WERI-Rb-1 (cell line): ENCODE measurements at regions not wholly inside any gene's neighbourhood (a gene's known extent, or its start where the extent isn't known, plus 50 kb on each side); places are given as distances from the start of the nearest gene placed in this dataset.

Source experiments
- DNase-seq: peaks from one replicate; pipeline ENCODE4 v3.0.0-alpha.2; 2020
- H3K27ac ChIP-seq: fragments of 250-450 bp; sonication (Bioruptor Pico); 2 replicates; pipeline ENCODE4 v1.5.1; 2020; ENCODE audit warnings: mild to moderate bottlenecking, moderate library complexity
- H3K27me3 ChIP-seq: fragments of 250-450 bp; sonication (Bioruptor Pico); 2 replicates; pipeline ENCODE4 v1.5.1; 2021; ENCODE audit warnings: mild to moderate bottlenecking, low read depth, moderate library complexity; ENCODE audit not compliant: insufficient read depth, severe bottlenecking
- H3K36me3 ChIP-seq: fragments of 250-450 bp; sonication (Bioruptor Pico); 2 replicates; pipeline ENCODE4 v1.5.1; 2020; ENCODE audit warnings: mild to moderate bottlenecking, moderate library complexity
- H3K4me3 ChIP-seq: 2 replicates; pipeline ENCODE4 v1.5.1; 2011; ENCODE audit warnings: low read depth, mild to moderate bottlenecking, control low read depth, low read length
- H3K9me3 ChIP-seq: fragments of 250-450 bp; sonication (Bioruptor Pico); 2 replicates; pipeline ENCODE4 v1.5.1; 2021; ENCODE audit warnings: mild to moderate bottlenecking, moderate library complexity; ENCODE audit not compliant: severe bottlenecking
- TF ChIP-seq, protein P1 (sequence below): IDR thresholded peaks from 2 replicates; pipeline ENCODE4 v1.5.1; 2011; ENCODE audit warnings: low read depth, mild to moderate bottlenecking, control low read depth, inconsistent platforms, low read length

DNA sequence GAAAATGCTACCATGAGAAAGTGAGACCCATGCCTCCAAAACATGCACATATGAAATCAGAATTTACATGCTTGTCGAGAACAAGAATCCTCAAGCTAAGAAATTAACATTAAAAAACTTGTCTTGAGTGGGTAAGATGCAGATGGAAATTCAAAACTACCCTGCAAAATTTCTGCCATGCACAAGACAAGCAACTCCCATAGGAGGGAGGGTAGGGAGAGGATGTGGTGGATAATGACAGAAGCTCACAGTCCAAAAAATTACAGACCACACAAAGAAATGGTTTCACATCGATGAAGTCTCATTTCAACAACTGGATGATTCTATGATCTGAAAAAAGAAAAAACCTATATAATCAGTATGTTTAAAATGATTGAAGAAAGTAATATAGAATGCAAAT is 319.9 kb upstream of the PTGER4 start:
- H3K4me3 ChIP-seq = no peak overlapping the region
- no peak for DNase-seq
- no peaks in the 10 kb centered on the region for H3K9me3 ChIP-seq
- H3K27me3 ChIP-seq = no peaks in the 10 kb centered on the region
- TF ChIP-seq, protein P1, sequence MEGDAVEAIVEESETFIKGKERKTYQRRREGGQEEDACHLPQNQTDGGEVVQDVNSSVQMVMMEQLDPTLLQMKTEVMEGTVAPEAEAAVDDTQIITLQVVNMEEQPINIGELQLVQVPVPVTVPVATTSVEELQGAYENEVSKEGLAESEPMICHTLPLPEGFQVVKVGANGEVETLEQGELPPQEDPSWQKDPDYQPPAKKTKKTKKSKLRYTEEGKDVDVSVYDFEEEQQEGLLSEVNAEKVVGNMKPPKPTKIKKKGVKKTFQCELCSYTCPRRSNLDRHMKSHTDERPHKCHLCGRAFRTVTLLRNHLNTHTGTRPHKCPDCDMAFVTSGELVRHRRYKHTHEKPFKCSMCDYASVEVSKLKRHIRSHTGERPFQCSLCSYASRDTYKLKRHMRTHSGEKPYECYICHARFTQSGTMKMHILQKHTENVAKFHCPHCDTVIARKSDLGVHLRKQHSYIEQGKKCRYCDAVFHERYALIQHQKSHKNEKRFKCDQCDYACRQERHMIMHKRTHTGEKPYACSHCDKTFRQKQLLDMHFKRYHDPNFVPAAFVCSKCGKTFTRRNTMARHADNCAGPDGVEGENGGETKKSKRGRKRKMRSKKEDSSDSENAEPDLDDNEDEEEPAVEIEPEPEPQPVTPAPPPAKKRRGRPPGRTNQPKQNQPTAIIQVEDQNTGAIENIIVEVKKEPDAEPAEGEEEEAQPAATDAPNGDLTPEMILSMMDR = no peak
- H3K36me3 ChIP-seq = no peaks in the 10 kb centered on the region
- no peak overlapping the region for H3K27ac ChIP-seq

DNA sequence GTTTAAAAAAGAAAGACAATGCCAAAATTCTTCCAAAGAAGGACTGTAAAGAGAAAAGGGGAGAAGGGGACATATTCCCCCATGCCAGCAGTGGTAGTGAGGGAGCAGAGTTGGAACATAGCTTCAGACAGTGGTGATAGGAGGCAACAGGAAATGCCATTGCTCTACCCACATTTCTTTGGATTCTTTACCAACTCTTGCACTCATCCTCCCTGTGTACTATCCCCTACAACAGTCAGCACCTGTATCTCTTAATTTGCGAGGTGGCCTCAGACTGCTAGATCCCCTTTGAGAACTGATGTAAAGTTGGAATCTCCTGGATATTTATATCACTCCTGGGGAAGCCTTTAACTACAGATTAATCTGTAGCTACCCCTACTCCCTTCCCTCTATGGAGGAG is 320.6 kb upstream of the PTGER4 start:
- H3K27ac ChIP-seq = no peak overlapping the region
- no peak overlapping the region for H3K4me3 ChIP-seq
- TF ChIP-seq, protein P1 = no peak
- no peaks in the 10 kb centered on the region for H3K9me3 ChIP-seq
- no peaks in the 10 kb centered on the region for H3K36me3 ChIP-seq
- no peak for DNase-seq
- H3K27me3 ChIP-seq = no peaks in the 10 kb centered on the region

DNA sequence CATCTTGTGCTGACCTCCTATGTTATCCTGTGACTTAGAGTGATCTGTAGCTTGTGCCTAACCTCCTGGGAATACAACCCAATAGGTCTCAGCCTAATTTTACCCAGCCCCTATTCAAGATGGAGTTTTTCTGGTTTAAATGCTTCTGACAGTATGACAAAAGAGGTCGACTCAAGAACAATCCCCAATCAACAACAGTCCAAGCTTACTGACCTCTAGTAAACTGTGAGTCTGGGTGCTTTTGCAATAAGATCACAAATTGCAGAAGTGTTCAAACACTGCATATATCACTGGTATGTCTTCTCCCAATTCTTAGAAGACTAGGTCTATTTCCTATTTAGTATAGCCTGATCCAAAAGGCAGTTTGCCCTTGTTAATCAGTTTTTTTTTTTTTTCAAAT is 323.5 kb upstream of the PTGER4 start:
- DNase-seq = no peak

DNA sequence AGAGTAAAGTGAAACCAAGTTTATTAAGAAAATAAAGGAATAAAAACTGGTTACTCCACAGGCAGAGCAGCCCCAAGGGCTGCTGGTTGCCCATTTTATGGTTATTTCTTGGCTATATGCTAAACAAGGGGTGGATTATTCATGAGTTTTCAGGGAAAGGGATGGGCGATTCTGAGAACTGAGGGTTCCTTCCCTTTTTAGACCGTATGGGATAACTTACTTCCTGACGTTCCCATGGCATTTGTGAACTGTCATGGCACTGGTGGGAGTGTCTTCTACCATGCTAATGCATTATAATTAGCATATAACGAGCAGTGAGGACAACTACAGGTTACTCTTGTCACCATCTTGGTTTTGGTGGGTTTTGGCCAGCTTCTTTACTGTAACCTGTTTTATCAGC is 323.9 kb upstream of the PTGER4 start:
- no peaks in the 10 kb centered on the region for H3K27me3 ChIP-seq
- no peak overlapping the region for H3K4me3 ChIP-seq
- no peak for DNase-seq
- H3K9me3 ChIP-seq = no peaks in the 10 kb centered on the region
- H3K36me3 ChIP-seq = no peaks in the 10 kb centered on the region
- no peak overlapping the region for H3K27ac ChIP-seq
- TF ChIP-seq, protein P1 = no peak

More for the DNA sequence above, 323.5 kb upstream of the PTGER4 start:
- Histone ChIP-seq H3K36me3 (no peaks in the 10 kb centered on the region), H3K27ac (no peak overlapping the region), H3K4me3 (no peak overlapping the region), H3K9me3 (no peaks in the 10 kb centered on the region), H3K27me3 (no peaks in the 10 kb centered on the region)
- TF ChIP-seq, protein P1 = no peak

DNA sequence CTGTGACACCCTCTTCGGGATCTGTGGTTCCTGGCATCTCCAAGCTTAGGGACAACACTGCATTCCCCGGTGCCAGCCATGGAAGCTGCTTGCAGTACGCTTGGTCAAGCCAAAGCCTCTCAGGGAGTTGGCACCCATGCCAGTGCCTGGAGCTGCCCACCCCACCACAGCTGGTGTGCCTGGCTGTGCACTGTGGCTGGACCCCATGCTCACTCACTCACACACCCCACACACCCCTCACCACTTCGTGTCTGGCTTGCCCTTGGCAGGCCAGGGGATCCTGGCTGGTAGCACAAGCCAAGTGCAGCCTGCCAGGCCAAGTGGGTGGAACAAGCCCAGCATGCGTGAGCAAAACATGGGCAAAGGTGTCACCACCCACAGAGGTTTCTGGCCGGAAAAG is 324.5 kb upstream of the PTGER4 start:
- TF ChIP-seq, protein P1 = no peak
- Histone ChIP-seq H3K36me3 (no peaks in the 10 kb centered on the region), H3K27me3 (no peaks in the 10 kb centered on the region), H3K27ac (no peak overlapping the region), H3K4me3 (no peak overlapping the region), H3K9me3 (no peaks in the 10 kb centered on the region)
- DNase-seq = no peak

DNA sequence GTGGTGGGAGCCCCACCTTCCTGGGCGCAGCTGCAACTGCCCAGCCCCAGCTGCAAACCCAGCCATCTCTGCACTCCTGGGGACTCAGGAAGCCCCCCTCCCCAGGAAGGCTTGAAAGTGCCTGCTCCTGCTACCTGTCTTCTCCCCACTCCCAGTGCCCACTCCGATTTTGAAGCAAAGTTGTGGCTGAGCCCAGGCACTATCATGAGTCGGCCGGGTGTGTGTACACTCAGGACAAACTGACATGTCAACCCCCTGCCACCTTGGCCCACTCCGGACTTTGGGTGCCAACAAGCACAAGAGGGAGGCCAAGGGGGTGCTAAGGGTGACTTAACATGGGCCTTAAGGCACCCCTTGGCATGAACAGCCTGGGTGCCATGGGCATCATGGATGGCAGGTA is 325.5 kb upstream of the PTGER4 start:
- no peaks in the 10 kb centered on the region for H3K36me3 ChIP-seq
- no peak overlapping the region for H3K27ac ChIP-seq
- TF ChIP-seq, protein P1 = no peak
- H3K27me3 ChIP-seq = no peaks in the 10 kb centered on the region
- no peak overlapping the region for H3K4me3 ChIP-seq
- no peaks in the 10 kb centered on the region for H3K9me3 ChIP-seq
- DNase-seq = no peak
